NT2/D1 (cell line): ENCODE measurements at regions not wholly inside any gene's neighbourhood (a gene's known extent, or its start where the extent isn't known, plus 50 kb on each side); places are given as distances from the start of the nearest gene placed in this dataset.

Source experiments
- YY1 ChIP-seq: IDR thresholded peaks from 2 replicates; pipeline ENCODE4 v1.6.1; 2011; ENCODE audit not compliant: insufficient read length, insufficient read depth
- ZNF274 ChIP-seq: IDR thresholded peaks from 2 replicates; pipeline ENCODE4 v1.6.1; 2011; ENCODE audit warnings: mild to moderate bottlenecking, low read depth, low read length

DNA sequence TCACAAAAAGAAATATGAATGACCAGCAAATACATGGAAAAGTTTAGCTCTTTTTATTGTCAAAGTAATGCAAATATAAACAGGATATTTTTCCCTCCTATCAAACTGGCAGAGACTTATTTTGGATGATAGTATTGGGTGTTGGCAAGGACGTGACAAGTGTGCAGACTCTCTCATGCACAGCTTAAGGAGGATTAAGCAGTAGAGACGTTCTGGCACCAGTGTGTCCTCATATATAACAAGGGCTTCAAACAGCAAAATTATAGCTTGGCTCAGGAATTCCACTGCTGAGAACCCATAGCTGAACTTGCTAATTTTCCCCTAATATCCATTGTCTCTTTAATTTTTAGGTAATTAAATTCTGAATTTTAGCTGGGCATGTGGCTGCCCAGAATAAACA, 114.4 kb downstream of the FAM124B start:
- TF ChIP-seq ZNF274: no peak
- no peak for TF ChIP-seq YY1
